Nephron progenitor cell (in vitro differentiated cells): ENCODE measurements at regions not wholly inside any gene's neighbourhood (a gene's known extent, or its start where the extent isn't known, plus 50 kb on each side); places are given as distances from the start of the nearest gene placed in this dataset.

ENCODE experiments used
- DNase-seq: peaks from one replicate; pipeline ENCODE4 v3.0.0; 2021
- H3K27ac Mint-ChIP-seq: 2 replicates; pipeline ENCODE4 v1.8.0; 2021; ENCODE audit warnings: mild to moderate bottlenecking, moderate library complexity, mixed read lengths
- H3K27me3 Mint-ChIP-seq: 2 replicates; pipeline ENCODE4 v1.8.0; 2021; ENCODE audit warnings: mild to moderate bottlenecking, low read depth, mixed read lengths; ENCODE audit not compliant: poor library complexity
- H3K36me3 Mint-ChIP-seq: 2 replicates; pipeline ENCODE4 v1.8.0; 2021; ENCODE audit warnings: low read depth, mixed read lengths
- H3K4me1 Mint-ChIP-seq: 2 replicates; pipeline ENCODE4 v1.8.0; 2021; ENCODE audit warnings: mixed read lengths
- H3K4me3 Mint-ChIP-seq: 2 replicates; pipeline ENCODE4 v1.8.0; 2021; ENCODE audit warnings: mild to moderate bottlenecking, moderate library complexity, mixed read lengths
- H3K9me3 Mint-ChIP-seq: 2 replicates; pipeline ENCODE4 v1.8.0; 2021; ENCODE audit warnings: mild to moderate bottlenecking, moderate library complexity, mixed read lengths
- CTCF ChIP-seq: fragments of 200-600 bp; sonication (generic); IDR thresholded peaks from 2 replicates; pipeline ENCODE4 v1.5.0; 2021; ENCODE audit warnings: antibody characterized with exemption

GRCh38 chr10:109027534-109028185 is 895.7 kb downstream of the XPNPEP1 start:
- Mint-ChIP-seq H3K27ac (no peak overlapping the region), H3K4me1 (no peaks in the 10 kb centered on the region), H3K4me3 (no peak overlapping the region), H3K27me3 (peaks cover 4% of the 10 kb centered on the region), H3K9me3 (no peaks in the 10 kb centered on the region), H3K36me3 (no peaks in the 10 kb centered on the region)
- DNase-seq, result no peak
- TF ChIP-seq CTCF, result no peak

GRCh38 chr10:109025172-109025571 is 898.1 kb downstream of the XPNPEP1 start:
- no peaks in the 10 kb centered on the region for H3K36me3 Mint-ChIP-seq
- H3K27me3 Mint-ChIP-seq, result peaks cover under 1% of the 10 kb centered on the region
- no peaks in the 10 kb centered on the region for H3K4me1 Mint-ChIP-seq
- no peak for DNase-seq
- no peak overlapping the region for H3K4me3 Mint-ChIP-seq
- H3K9me3 Mint-ChIP-seq, result no peaks in the 10 kb centered on the region
- no peak overlapping the region for H3K27ac Mint-ChIP-seq
- no peak for TF ChIP-seq CTCF

- H3K4me1 Mint-ChIP-seq, result no peaks in the 10 kb centered on the region
- no peaks in the 10 kb centered on the region for H3K9me3 Mint-ChIP-seq
- no peaks in the 10 kb centered on the region for H3K36me3 Mint-ChIP-seq
- TF ChIP-seq CTCF, result no peak
- H3K4me3 Mint-ChIP-seq, result no peak overlapping the region
- H3K27me3 Mint-ChIP-seq, result peaks cover 3% of the 10 kb centered on the region
- DNase-seq, result no peak
- H3K27ac Mint-ChIP-seq, result no peak overlapping the region
Observed at GRCh38 chr10:109022417-109023049, 900.8 kb downstream of the XPNPEP1 start.

GRCh38 chr10:109019001-109019424 is 904.3 kb downstream of the XPNPEP1 start:
- Mint-ChIP-seq H3K9me3 (no peaks in the 10 kb centered on the region), H3K36me3 (no peaks in the 10 kb centered on the region), H3K4me1 (no peaks in the 10 kb centered on the region), H3K27me3 (peaks cover 3% of the 10 kb centered on the region), H3K27ac (no peak overlapping the region), H3K4me3 (no peak overlapping the region)
- no peak for TF ChIP-seq CTCF
- DNase-seq, result no peak

- Mint-ChIP-seq H3K27ac (no peak overlapping the region), H3K27me3 (no peaks in the 10 kb centered on the region), H3K4me3 (no peak overlapping the region), H3K4me1 (peaks cover 6% of the 10 kb centered on the region), H3K36me3 (no peaks in the 10 kb centered on the region), H3K9me3 (no peaks in the 10 kb centered on the region)
- TF ChIP-seq CTCF, result no peak
- no peak for DNase-seq
Observed at GRCh38 chr10:109007514-109007913, 915.8 kb downstream of the XPNPEP1 start.

DNA sequence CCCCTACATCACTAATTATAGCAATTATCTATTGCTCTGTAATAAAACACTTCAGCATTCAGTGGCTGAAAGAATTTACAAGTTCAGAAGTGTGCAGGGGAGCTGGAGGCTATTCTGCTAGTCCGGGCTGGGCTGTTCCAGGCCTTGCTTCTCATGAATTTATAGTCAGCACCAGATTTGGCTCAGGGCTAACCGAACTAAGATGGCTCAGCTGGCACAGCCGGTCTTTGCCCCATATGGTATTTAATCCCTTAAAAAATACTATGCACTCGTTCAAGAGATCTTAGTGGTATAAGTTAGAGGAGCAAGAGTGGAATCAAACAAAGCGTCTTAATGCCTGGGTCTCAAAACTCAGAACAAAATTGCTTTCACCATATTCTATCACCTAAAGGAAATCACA is 932.9 kb downstream of the XPNPEP1 start:
- no peak overlapping the region for H3K27ac Mint-ChIP-seq
- peaks cover 16% of the 10 kb centered on the region for H3K27me3 Mint-ChIP-seq
- H3K36me3 Mint-ChIP-seq, result no peaks in the 10 kb centered on the region
- no peaks in the 10 kb centered on the region for H3K4me1 Mint-ChIP-seq
- H3K9me3 Mint-ChIP-seq, result no peaks in the 10 kb centered on the region
- DNase-seq, result no peak
- H3K4me3 Mint-ChIP-seq, result no peak overlapping the region
- no peak for TF ChIP-seq CTCF
